Activated B cell treated with CpG ODN at 0.5 μM for 24 hours (primary cell): ENCODE measurements at regions not wholly inside any gene's neighbourhood (a gene's known extent, or its start where the extent isn't known, plus 50 kb on each side); places are given as distances from the start of the nearest gene placed in this dataset.
"Not testable (repeated sequence)": the region's sequence is repeated elsewhere in the genome, so short reads cannot be mapped to it uniquely, and the experiment has no call there.

Experiments used
- ATAC-seq: fragments of 200-7000 bp; cut with Tn5 transposase; one replicate; pipeline ENCODE4 v1.10.0; 2021; ENCODE audit warnings: low read depth, mild to moderate bottlenecking, moderate library complexity
- CTCF ChIA-PET: fragments of 350-600 bp; sonication (Branson Sonifier 250); formaldehyde crosslinking; loops from one replicate; lab custom pipeline; 2021; ENCODE audit warnings: antibody characterized with exemption; lab: Charles Lee
- POLR2A ChIA-PET: fragments of 350-600 bp; sonication (Branson Sonifier 250); formaldehyde crosslinking; loops from one replicate; lab custom pipeline; 2021; ENCODE audit warnings: antibody characterized with exemption; lab: Charles Lee
- DNase-seq: peaks from one replicate; pipeline ENCODE4 v3.0.0; 2022
- H3K27ac Mint-ChIP-seq: one replicate; pipeline ENCODE4 v1.8.0; 2020; ENCODE audit warnings: mixed read lengths
- H3K27me3 Mint-ChIP-seq: one replicate; pipeline ENCODE4 v1.8.0; 2021; ENCODE audit warnings: mixed read lengths
- H3K36me3 Mint-ChIP-seq: one replicate; pipeline ENCODE4 v1.8.0; 2021; ENCODE audit warnings: low read depth, mixed read lengths
- H3K4me1 Mint-ChIP-seq: one replicate; pipeline ENCODE4 v1.8.0; 2021; ENCODE audit warnings: mixed read lengths
- H3K4me3 Mint-ChIP-seq: one replicate; pipeline ENCODE4 v1.8.0; 2020; ENCODE audit warnings: mild to moderate bottlenecking, mixed read lengths
- H3K9me3 Mint-ChIP-seq: one replicate; pipeline ENCODE4 v1.8.0; 2020; ENCODE audit warnings: mixed read lengths
- CTCF ChIP-seq: fragments of 200-600 bp; IDR thresholded peaks from one replicate; pipeline ENCODE4 v1.8.0; 2022; ENCODE audit warnings: antibody characterized with exemption, mild to moderate bottlenecking
- intact Hi-C: fragments of 100-400 bp; cut with micrococcal nuclease; formaldehyde crosslinking; loops from one replicate; pipeline ENCODE4 v1.15.1; 2024

GRCh38 chr15:25094066-25094465, 139.3 kb downstream of the SNRPN start:
- no peak for ATAC-seq
- Mint-ChIP-seq H3K27ac (no peak overlapping the region), H3K4me3 (no peak overlapping the region), H3K36me3 (peaks cover 96% of the 10 kb centered on the region), H3K27me3 (no peaks in the 10 kb centered on the region), H3K4me1 (no peaks in the 10 kb centered on the region), H3K9me3 (peaks cover 42% of the 10 kb centered on the region)
- CTCF ChIA-PET = no interaction called here
- TF ChIP-seq CTCF = no peak
- intact Hi-C loops = no loop called here
- no peak for DNase-seq
- POLR2A ChIA-PET = no interaction called here

DNA sequence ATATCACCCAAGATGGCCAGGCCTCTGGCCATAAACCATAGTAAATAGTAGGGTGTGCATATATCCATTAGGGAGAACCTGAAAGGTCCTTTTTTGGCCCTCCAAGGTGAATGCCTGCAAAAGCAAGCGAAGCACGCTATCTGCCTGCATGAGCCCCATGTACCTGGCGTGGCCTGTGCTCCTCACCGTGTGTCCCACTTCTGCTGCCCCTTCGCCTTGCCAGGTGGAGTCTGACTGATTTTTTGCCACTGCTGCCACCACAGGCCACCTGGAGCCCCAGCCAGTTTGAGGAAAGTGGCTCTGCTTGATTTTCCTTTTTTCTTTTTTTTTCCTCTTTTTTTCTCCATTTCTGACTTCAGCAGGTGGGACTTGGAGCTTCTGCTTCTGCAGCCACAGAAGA, 139.7 kb downstream of the SNRPN start:
- Mint-ChIP-seq H3K4me3 (no peak overlapping the region), H3K9me3 (peaks cover 41% of the 10 kb centered on the region), H3K27me3 (no peaks in the 10 kb centered on the region), H3K36me3 (peaks cover 96% of the 10 kb centered on the region), H3K27ac (no peak overlapping the region), H3K4me1 (no peaks in the 10 kb centered on the region)
- CTCF ChIA-PET = no interaction called here
- intact Hi-C loops = no loop called here
- POLR2A ChIA-PET = no interaction called here
- no peak for TF ChIP-seq CTCF
- ATAC-seq (no peak), DNase-seq (no peak)

- ATAC-seq = no peak
- no peak for TF ChIP-seq CTCF
- ChIA-PET CTCF (no interaction called here), POLR2A (no interaction called here)
- no peaks in the 10 kb centered on the region for H3K4me1 Mint-ChIP-seq
- no peak overlapping the region for H3K4me3 Mint-ChIP-seq
- no peaks in the 10 kb centered on the region for H3K27me3 Mint-ChIP-seq
- no peak for DNase-seq
- H3K27ac Mint-ChIP-seq = no peak overlapping the region
- intact Hi-C loops = no loop called here
- peaks cover 40% of the 10 kb centered on the region for H3K9me3 Mint-ChIP-seq
- H3K36me3 Mint-ChIP-seq = peaks cover 94% of the 10 kb centered on the region
These were observed 140.4 kb downstream of the SNRPN start for GRCh38 chr15:25095179-25095578.

DNA sequence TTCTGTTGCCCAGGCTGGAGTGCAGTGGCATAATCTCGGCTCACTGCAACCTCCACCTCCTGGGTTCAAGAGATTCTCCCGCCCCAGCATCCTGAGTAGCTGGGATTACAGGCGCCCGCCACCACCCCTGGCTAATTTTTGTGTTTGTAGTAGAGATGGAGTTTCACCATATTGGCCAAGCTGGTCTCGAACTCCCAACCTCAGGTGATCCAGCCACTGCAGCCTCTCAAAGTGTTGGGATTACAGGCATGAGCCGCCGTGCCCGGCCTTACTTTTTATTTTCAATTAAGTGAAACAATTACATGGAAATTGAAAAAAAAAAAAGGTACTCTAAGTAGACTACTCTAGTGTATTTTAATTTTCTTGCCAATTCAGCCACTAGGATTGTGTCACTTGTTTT, 145.2 kb downstream of the SNRPN start:
- H3K27me3 Mint-ChIP-seq, H3K4me1 Mint-ChIP-seq, DNase-seq, intact Hi-C loops, H3K4me3 Mint-ChIP-seq, CTCF ChIA-PET, POLR2A ChIA-PET, ATAC-seq, H3K27ac Mint-ChIP-seq: not testable (repeated sequence)
- Mint-ChIP-seq H3K9me3 (peaks cover 29% of the 10 kb centered on the region), H3K36me3 (peaks cover 76% of the 10 kb centered on the region)

DNA sequence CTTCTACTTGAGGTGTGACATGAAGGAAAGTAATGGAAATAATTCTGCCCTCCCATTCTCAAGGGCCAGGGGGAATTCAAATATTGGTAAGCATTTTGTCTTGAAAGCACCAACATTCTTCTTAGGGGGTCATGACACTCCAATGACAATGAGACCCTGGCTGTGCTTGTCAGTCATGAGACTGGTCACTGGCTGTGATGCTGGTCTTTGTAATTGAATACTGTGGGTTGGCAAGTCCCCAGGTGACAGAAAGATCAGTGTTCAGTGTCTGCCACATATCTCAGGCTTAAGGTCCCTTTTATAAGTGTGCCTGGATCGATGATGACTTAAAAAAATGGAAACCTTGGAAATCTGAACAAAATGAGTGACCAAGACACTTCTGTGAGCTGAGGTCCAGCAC, 151.4 kb downstream of the SNRPN start:
- DNase-seq = no peak
- ChIA-PET POLR2A (no interaction called here), CTCF (no interaction called here)
- Mint-ChIP-seq H3K9me3 (peaks cover 38% of the 10 kb centered on the region), H3K36me3 (peaks cover 85% of the 10 kb centered on the region), H3K4me3 (no peak overlapping the region), H3K27ac (no peak overlapping the region), H3K4me1 (no peaks in the 10 kb centered on the region), H3K27me3 (no peaks in the 10 kb centered on the region)
- intact Hi-C loops = no loop called here
- no peak for TF ChIP-seq CTCF
- no peak for ATAC-seq

- CTCF ChIA-PET = no interaction called here
- no peak overlapping the region for H3K27ac Mint-ChIP-seq
These were observed 179.0 kb downstream of the SNRPN start for GRCh38 chr15:25133804-25134203.

More at GRCh38 chr15:25133804-25134203, 179.0 kb downstream of the SNRPN start:
- H3K27me3 Mint-ChIP-seq = no peaks in the 10 kb centered on the region
- H3K4me3 Mint-ChIP-seq = no peak overlapping the region
- DNase-seq = no peak
- no peaks in the 10 kb centered on the region for H3K4me1 Mint-ChIP-seq
- no peak for TF ChIP-seq CTCF
- peaks cover 16% of the 10 kb centered on the region for H3K9me3 Mint-ChIP-seq
- POLR2A ChIA-PET = no interaction called here
- intact Hi-C loops = no loop called here
- no peak for ATAC-seq
- H3K36me3 Mint-ChIP-seq = peaks cover 9% of the 10 kb centered on the region
